ENCODE measurements at regions not wholly inside any gene's neighbourhood (a gene's known extent, or its start where the extent isn't known, plus 50 kb on each side); places are given as distances from the start of the nearest gene placed in this dataset.

DNA sequence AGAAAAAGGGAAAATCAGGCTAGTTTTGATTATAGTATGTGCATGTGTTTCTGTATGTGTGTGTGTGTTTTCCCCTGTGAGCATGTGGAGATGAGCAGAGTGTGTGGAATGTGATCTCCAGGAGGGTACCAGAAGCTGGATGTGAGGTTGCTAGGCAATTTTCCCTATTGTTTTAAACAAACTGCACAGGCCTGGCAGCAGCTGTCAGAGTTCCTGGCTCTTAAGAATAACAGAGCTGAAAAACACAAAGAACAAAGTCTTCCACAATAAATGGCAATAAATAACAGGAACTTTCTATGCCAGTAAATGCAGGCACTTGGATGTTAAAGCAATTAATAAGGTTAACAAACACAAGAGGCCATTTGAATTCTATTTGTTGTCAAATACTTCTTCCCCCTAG lies 344.6 kb upstream of the CTSO start:
- TF ChIP-seq FOXM1 (IDR thresholded peaks at IDR 0.05; ENCODE audit: borderline replicate concordance, low read depth) (no peak), YY1 (IDR thresholded peaks at IDR 0.05; ENCODE audit: low read depth) (no peak), NFIC (IDR thresholded peaks at IDR 0.05) (no peak), EP300 (IDR thresholded peaks at IDR 0.05; ENCODE audit: borderline replicate concordance) (no peak), CEBPB (IDR thresholded peaks at IDR 0.05) (no peak)
- TF ChIP-seq, protein P1, sequence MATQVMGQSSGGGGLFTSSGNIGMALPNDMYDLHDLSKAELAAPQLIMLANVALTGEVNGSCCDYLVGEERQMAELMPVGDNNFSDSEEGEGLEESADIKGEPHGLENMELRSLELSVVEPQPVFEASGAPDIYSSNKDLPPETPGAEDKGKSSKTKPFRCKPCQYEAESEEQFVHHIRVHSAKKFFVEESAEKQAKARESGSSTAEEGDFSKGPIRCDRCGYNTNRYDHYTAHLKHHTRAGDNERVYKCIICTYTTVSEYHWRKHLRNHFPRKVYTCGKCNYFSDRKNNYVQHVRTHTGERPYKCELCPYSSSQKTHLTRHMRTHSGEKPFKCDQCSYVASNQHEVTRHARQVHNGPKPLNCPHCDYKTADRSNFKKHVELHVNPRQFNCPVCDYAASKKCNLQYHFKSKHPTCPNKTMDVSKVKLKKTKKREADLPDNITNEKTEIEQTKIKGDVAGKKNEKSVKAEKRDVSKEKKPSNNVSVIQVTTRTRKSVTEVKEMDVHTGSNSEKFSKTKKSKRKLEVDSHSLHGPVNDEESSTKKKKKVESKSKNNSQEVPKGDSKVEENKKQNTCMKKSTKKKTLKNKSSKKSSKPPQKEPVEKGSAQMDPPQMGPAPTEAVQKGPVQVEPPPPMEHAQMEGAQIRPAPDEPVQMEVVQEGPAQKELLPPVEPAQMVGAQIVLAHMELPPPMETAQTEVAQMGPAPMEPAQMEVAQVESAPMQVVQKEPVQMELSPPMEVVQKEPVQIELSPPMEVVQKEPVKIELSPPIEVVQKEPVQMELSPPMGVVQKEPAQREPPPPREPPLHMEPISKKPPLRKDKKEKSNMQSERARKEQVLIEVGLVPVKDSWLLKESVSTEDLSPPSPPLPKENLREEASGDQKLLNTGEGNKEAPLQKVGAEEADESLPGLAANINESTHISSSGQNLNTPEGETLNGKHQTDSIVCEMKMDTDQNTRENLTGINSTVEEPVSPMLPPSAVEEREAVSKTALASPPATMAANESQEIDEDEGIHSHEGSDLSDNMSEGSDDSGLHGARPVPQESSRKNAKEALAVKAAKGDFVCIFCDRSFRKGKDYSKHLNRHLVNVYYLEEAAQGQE (IDR thresholded peaks at IDR 0.05; ENCODE audit: low read depth), result no peak

Data from Ishikawa (cell line).